NCI-H1436 treated with DMSO at 0.1 percent for 48 hours (cell line): ENCODE measurements at regions not wholly inside any gene's neighbourhood (a gene's known extent, or its start where the extent isn't known, plus 50 kb on each side); places are given as distances from the start of the nearest gene placed in this dataset.

Source experiments
- DNase-seq: peaks from one replicate; lab custom pipeline; 2025; lab: John Stamatoyannopoulos, UW

GRCh38 chr7:130912862-130913638 lies 179.0 kb upstream of the KLF14 start:
- no peak for DNase-seq

DNA sequence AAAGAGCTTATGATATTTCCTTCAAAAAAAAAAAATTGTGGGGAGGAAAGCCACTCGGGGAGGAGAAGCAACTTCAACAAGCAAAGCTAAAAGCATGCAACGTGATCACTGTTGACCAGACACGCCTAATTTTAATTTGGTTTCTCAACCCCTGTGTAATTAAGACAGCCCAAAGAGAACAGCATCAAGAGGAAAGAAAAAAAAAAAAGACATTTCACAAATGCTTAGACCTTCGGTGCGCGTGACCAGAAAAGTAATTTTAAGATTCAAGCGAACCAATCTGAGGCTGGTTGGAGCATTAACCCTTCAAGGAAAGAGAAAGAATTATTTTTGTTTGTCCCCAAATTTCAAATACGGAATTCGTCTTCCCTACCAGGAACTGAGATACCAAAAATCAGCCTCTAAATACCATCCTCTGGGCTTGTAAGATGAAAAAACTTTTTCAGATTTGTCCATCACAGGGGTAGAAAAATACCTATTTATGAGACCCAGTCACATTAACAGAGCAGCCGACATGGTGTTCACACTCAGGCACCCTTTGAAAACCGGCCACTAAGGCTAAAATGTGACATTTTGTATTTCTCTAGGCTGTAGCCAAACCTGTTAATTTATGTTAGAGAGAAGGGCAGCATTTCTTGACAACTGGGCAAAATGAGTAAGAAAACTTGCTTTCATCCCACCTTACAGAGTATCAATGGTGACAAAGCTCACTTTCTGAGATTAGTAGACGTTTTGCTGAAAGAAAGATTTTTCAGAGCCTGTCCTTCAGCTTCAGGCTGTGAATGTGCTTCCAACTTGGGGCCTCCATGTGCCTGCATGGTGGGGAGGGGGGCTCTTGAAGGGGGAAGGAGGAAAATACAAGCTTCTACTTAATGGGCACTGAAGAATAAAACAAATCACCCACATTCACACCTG lies 179.9 kb upstream of the KLF14 start:
- no peak for DNase-seq

DNA sequence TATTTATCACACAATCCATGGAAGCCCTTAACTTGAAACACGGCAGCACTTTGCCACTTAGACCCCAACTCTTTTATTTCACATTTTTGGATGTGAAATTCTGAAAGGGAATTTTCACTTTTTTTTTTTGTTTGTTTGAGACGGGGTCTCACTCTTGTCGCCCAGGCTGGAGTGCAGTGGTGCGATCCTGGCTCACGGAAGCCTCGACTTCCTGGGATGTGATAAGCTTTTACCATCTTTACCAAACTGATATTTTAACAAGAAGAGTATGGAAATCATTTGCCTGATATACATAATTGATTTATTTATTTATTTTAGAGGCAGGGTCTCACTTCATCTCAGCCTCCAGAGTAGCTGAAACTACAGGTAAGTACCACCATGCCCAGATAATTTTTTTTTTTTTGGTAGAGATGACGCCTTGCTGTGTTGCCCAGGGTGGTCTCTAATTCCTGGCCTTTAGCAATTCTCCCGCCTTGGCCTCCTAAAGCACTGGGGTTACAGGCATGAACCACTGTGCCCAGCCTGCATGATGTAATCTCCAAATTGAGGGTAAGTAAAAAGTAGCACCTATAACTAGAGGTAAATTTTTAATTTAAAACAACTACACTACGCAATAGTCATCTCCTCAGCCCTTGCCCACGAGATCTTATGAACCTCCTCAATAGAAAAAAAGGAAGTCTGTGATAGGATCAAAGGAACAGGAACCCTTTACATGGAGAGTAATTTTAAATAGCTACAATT lies 180.7 kb upstream of the KLF14 start:
- DNase-seq: no peak

- no peak for DNase-seq
These were observed 183.7 kb upstream of the KLF14 start for GRCh38 chr7:130917669-130918128.

DNA sequence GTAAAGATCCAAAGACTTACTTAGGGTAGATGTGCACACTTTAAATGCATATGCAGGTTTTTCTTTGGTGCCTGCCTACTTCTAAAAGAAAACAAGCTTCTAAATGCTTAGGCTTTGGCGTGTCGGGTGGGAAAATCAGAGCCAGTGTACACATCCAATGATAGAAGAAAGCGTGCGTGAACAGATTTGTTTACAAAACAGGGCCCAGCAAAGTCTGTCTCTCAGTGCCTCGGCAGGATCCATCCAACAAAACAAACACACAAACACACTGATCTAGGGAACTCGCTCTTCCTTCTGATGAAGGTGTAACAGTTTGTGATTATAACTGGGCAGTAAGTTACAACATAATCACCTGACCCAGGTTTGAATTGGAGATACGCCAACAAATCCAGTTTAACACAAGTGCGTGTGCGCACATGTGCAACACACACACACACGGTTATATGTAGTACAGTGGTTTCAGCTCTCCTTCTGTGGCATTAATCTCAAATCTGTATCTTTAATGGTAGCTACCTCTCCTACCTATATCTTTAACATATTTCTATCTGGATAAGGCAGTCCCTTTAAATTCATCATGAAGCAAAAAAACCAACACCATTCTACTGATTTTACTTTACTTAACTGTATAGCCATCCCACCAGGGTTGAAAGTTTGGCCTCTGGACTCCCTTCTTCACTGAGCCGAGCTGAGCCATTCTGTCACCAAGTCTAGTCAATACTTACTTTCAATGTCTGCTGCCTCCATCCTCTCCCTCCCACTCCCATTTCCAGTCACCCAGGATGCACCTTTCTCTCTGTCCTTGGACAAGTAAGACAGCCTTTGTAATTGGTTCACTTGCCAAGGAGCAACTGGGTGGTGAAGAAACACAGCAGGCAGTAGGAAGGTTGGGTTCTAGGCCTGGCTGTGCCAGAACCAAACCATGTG lies 184.4 kb upstream of the KLF14 start:
- DNase-seq: no peak

DNA sequence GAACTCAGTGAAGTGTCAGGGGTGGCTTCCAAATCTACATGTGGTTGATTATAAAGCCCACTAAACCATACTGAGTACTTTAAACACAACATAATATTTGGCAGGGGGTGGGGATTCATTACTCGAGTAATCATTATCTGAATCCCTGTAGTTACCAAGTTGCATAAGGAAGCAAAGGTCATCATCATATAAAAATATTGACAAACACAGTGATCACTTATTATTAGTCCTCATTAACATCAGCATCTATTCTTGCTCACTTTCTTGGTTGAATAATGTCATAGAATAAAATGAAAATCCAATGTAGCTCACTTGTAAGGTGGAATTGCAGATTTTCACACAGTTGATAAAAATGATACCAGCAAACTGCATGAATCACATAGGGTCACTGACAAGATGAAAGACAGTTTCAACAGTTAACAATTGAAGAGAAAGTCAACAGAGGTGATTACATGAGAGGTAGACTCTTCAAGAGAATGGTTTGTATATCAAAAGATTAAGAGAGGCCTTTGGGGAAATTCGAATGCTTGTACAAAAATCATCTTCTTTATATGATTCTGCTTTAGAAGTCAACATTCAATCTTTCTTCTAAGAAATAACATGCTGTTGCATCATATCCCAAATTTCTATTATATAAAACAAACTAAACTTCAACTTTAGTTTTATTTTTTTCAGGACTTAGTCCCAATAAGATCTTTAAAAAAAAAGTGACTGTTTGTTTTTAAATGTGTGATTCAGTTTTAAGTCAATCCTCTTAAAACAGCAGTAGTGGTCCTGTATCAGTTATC lies 185.5 kb upstream of the KLF14 start:
- no peak for DNase-seq

DNA sequence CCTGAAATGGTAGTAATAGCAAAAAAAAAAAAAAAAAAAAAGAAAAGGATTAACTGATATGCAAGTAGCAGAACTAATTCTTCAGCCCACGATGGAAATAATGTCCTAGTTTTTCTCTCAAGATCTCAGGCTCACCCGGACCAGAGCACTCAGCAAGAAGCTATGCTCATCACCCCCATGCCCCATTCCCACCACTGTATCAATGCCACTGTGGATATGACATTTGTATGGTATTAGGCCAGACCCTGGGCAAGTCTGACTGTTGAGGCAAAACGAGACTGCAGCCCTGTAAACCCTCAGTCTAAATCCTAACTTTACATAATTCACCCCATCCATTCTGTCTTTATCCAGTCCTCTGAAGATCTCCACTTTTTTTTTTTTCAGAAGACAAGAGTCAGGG lies 186.1 kb upstream of the KLF14 start:
- no peak for DNase-seq

DNA sequence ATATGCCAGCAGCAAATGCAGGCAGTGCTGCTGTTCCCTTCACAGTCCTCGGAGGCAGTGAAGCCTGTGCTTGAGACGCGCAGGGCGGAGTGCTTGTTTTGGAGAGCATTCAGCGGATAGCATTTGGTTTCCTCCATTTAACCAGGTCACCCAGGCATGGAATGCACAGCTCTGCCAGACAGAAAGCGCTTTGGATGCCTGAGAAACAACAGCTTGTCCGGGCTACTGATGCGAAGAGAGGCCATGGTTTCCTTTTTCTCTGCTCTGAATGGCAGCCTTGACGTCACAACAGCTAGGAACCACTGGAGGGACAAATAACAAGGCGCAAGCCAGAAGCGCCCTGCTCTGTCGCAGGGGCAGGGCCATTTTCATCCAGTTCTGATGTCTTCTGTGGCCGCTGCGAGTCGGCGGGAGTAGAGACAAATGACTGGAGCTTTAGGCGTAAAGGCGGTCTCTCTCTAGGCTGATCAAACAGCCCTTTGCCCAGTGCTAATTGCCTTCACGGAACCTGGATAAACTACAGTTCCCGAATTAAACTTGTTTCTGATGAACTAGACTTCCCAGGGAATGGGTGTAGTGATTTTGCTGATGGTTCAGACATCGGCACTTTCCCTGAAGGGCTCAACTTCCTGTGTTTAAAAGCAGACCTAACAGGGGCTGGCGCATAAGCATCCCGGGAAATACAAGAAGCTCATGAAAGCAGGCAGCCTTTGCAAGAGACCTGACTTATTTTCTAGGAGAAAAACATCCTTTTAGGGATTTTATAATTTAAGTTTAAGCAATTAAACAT lies 187.6 kb upstream of the KLF14 start:
- no peak for DNase-seq

GRCh38 chr7:130922206-130923112 lies 188.5 kb upstream of the KLF14 start:
- DNase-seq: no peak

DNA sequence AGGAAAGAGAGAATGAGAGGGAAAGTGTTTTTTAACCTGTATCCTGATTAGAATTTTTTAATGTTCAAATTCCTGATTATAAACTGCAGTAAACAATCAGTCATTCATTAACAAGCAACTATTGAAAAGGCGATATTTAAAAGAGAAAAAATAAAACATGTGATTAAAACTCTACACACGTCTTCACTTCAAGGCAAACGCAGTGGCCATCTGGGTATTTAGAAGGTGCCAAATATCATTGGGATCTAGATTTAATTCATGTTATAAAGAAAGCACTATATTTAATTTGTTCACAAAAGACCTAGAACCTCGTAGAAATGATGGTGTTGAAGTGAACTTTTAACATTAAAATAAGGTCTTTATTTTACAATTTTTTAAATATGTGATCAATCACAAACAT lies 189.4 kb upstream of the KLF14 start:
- DNase-seq: no peak

GRCh38 chr7:130923930-130924329 lies 189.9 kb upstream of the KLF14 start:
- no peak for DNase-seq

GRCh38 chr7:130925136-130925794 lies 191.3 kb upstream of the KLF14 start:
- DNase-seq: no peak

GRCh38 chr7:130926001-130926691 lies 192.1 kb upstream of the KLF14 start:
- DNase-seq: no peak

GRCh38 chr7:130927062-130927461 lies 193.1 kb upstream of the KLF14 start:
- DNase-seq: no peak

DNA sequence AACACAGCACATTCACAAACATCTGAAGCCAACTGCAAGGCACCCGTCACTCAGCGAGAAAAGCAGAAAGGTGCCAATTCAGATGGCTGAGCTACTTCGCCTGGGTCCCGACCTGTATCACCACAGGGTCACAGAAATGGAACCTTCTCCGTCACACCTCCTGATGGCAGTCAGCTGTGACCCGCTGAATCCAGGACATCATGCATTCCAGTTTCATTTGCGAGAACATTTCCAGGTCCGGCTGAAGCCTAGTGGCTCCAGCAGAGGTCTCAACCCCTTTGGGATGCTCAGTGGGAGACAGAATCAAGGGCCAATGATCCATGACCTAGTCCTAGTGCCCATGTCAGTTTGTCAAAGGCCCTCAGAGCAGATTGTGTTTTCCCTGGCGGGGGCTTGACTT lies 193.6 kb upstream of the KLF14 start:
- no peak for DNase-seq

DNA sequence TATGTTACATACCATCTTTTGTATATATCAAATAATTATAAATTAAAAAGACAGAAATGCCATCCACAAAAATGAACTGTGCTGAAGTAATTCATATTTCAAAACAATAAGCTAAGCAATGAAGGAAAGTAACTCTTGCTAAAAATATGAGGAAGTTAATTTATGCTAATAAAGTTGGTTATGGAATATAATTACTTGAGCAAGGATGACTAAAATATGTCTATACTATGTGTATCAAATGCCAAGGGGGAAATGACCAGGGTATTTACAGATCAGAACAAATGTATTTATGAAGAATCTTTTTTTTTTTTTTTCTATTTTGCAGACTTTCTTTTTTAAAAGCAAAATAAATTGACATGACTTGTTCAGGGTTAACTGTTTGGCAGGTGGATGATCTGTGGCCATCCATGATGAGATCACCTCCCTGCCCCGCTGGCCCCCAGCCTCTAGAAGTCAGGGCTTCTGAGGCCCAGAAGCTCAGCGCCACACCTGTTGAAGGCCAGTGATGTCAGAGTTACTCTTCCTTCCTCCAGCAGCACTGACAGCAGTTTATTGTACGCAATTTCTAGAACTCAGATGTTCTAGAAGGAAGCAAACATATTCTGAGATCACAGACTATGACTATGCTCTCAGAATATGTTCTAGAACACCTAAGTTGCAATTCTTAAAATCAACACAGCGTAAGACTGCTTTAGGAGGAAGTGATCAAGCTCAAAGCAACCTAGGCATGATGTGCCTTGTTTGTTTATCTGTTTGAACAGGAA lies 196.1 kb upstream of the KLF14 start:
- DNase-seq: no peak

DNA sequence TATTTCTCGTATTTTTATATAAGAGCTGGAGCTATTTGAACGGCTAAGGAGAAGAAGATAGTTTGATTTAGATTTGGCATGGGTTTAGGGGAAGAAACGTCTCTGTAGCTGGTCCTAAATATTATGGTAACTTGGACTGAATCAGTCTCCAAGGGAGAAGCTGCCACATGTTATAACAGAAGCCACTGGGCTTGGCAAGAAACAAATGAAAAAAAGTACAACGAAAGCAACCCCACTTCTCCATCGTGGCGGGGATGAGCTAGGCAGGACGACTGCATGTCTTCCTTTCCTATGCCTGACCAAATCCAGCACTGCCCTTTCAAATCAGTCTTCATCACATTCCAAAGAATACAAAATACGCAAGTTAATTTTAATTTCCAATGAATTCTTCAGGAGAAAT lies 196.7 kb upstream of the KLF14 start:
- no peak for DNase-seq
